Neural cell (in vitro differentiated cells): ENCODE measurements at regions not wholly inside any gene's neighbourhood (a gene's known extent, or its start where the extent isn't known, plus 50 kb on each side); places are given as distances from the start of the nearest gene placed in this dataset.

Source experiments
- H2AFZ ChIP-seq: fragments of 200-600, 300-800 bp; sonication (generic), shearing (Covaris generic); 2 replicates; pipeline ENCODE4 v1.6.0; 2014; ENCODE audit warnings: low read depth, mild to moderate bottlenecking, antibody characterized with exemption, low read length, moderate library complexity
- H3F3A ChIP-seq: fragments of 200-600 bp; shearing (Covaris generic); 2 replicates; pipeline ENCODE4 v1.6.1; 2016; ENCODE audit warnings: mild to moderate bottlenecking, moderate library complexity, mixed read lengths, antibody characterized with exemption, low read length; ENCODE audit not compliant: insufficient read depth, poor library complexity, severe bottlenecking
- H3K27ac ChIP-seq: fragments of 200-600, 300-800 bp; sonication (generic), shearing (Covaris generic); 2 replicates; pipeline ENCODE4 v1.5.1; 2014; ENCODE audit warnings: mild to moderate bottlenecking, low read length, moderate library complexity
- H3K27me3 ChIP-seq: fragments of 300-800, 200-600 bp; sonication (generic), shearing (Covaris generic); 2 replicates; pipeline ENCODE4 v1.6.0; 2014; ENCODE audit warnings: mild to moderate bottlenecking, low read depth, low read length, moderate library complexity; ENCODE audit not compliant: insufficient read depth
- H3K36me3 ChIP-seq: fragments of 300-800, 200-600 bp; sonication (generic), shearing (Covaris generic); 2 replicates; pipeline ENCODE4 v1.5.1; 2014; ENCODE audit warnings: mild to moderate bottlenecking, antibody characterized with exemption, low read length, moderate library complexity; ENCODE audit not compliant: insufficient read depth
- H3K4me2 ChIP-seq: fragments of 300-800, 200-600 bp; sonication (generic), shearing (Covaris generic); 2 replicates; pipeline ENCODE4 v1.6.0; 2014; ENCODE audit warnings: mild to moderate bottlenecking, low read length
- H3K4me3 ChIP-seq: fragments of 300-800, 200-600 bp; sonication (generic), shearing (Covaris generic); 2 replicates; pipeline ENCODE4 v1.5.1; 2014; ENCODE audit warnings: mild to moderate bottlenecking, low read length, moderate library complexity
- H3K79me2 ChIP-seq: fragments of 200-600 bp; shearing (Covaris generic); replicated peaks from 2 replicates; pipeline ENCODE4 v1.6.0; 2014; ENCODE audit warnings: mild to moderate bottlenecking, low read length, moderate library complexity; ENCODE audit not compliant: insufficient read depth
- H3K9ac ChIP-seq: fragments of 300-800, 200-600 bp; sonication (generic), shearing (Covaris generic); 2 replicates; pipeline ENCODE4 v1.6.1; 2016; ENCODE audit warnings: mild to moderate bottlenecking, low read length, mixed read lengths
- H3K9me2 ChIP-seq: fragments of 200-600 bp; shearing (Covaris generic); 2 replicates; pipeline ENCODE4 v1.6.1; 2016; ENCODE audit warnings: mild to moderate bottlenecking, low read length, mixed read lengths; ENCODE audit not compliant: insufficient read depth
- H3K9me3 ChIP-seq: fragments of 200-600, 300-800 bp; sonication (generic), shearing (Covaris generic); 2 replicates; pipeline ENCODE4 v1.6.1; 2016; ENCODE audit warnings: mild to moderate bottlenecking, mixed run types, low read length, moderate library complexity, mixed read lengths
- H4K20me1 ChIP-seq: fragments of 200-600 bp; shearing (Covaris generic); 2 replicates; pipeline ENCODE4 v1.6.1; 2016; ENCODE audit warnings: mild to moderate bottlenecking, mixed run types; ENCODE audit not compliant: insufficient read depth
- CTCF ChIP-seq: fragments of 450-650 bp; IDR thresholded peaks from 2 replicates; pipeline ENCODE4 v1.5.1; 2014; ENCODE audit warnings: antibody characterized with exemption, mild to moderate bottlenecking, moderate library complexity; ENCODE audit not compliant: poor library complexity, severe bottlenecking
- EP300 ChIP-seq: fragments of 450-650 bp; conservative IDR thresholded peaks from 2 replicates; pipeline ENCODE4 v1.6.1; 2014; ENCODE audit warnings: antibody characterized with exemption, mild to moderate bottlenecking, moderate library complexity; ENCODE audit not compliant: poor library complexity, severe bottlenecking
- EZH2 ChIP-seq: fragments of 200-600, 300-800 bp; shearing (Covaris generic), sonication (generic); IDR thresholded peaks from 2 replicates; pipeline ENCODE4 v1.6.1; 2014; ENCODE audit warnings: antibody characterized with exemption, low read length, borderline replicate concordance, mild to moderate bottlenecking; ENCODE audit not compliant: insufficient read depth, poor library complexity, severe bottlenecking
- MXI1 ChIP-seq: fragments of 450-650 bp; conservative IDR thresholded peaks from 2 replicates; pipeline ENCODE4 v1.6.1; 2014; ENCODE audit warnings: antibody characterized with exemption, mild to moderate bottlenecking; ENCODE audit not compliant: poor library complexity, severe bottlenecking
- POLR2AphosphoS5 ChIP-seq: IDR thresholded peaks from 2 replicates; pipeline ENCODE4 v1.6.1; 2012
- RAD21 ChIP-seq: fragments of 450-650 bp; conservative IDR thresholded peaks from 2 replicates; pipeline ENCODE4 v1.6.1; 2014; ENCODE audit warnings: antibody characterized with exemption, mild to moderate bottlenecking, moderate library complexity
- REST ChIP-seq: IDR thresholded peaks from 2 replicates; pipeline ENCODE4 v1.6.1; 2012; ENCODE audit warnings: borderline replicate concordance
- SMC3 ChIP-seq: fragments of 450-650 bp; conservative IDR thresholded peaks from 2 replicates; pipeline ENCODE4 v1.6.1; 2014; ENCODE audit warnings: antibody characterized with exemption, mild to moderate bottlenecking, moderate library complexity; ENCODE audit not compliant: poor library complexity
- TAF1 ChIP-seq: IDR thresholded peaks from 2 replicates; pipeline ENCODE4 v1.6.1; 2012; ENCODE audit warnings: low read depth

GRCh38 chr12:116478243-116478773, 80.9 kb upstream of the MAP1LC3B2 start:
- H3F3A ChIP-seq, result no peaks in the 10 kb centered on the region
- no peak overlapping the region for H3K27ac ChIP-seq
- no peak for TF ChIP-seq TAF1
- no peak for TF ChIP-seq SMC3
- no peak for TF ChIP-seq EZH2
- TF ChIP-seq MXI1, result no peak
- TF ChIP-seq REST, result no peak
- H2AFZ ChIP-seq, result no peak overlapping the region
- H3K79me2 ChIP-seq, result no peaks in the 10 kb centered on the region
- no peaks in the 10 kb centered on the region for H3K27me3 ChIP-seq
- H3K9ac ChIP-seq, result no peak overlapping the region
- no peaks in the 10 kb centered on the region for H3K9me3 ChIP-seq
- H3K4me2 ChIP-seq, result no peak overlapping the region
- no peak overlapping the region for H3K4me3 ChIP-seq
- no peaks in the 10 kb centered on the region for H3K36me3 ChIP-seq
- no peaks in the 10 kb centered on the region for H3K9me2 ChIP-seq
- H4K20me1 ChIP-seq, result no peaks in the 10 kb centered on the region

- Histone ChIP-seq H3K27ac (no peak overlapping the region), H3K79me2 (no peaks in the 10 kb centered on the region), H2AFZ (no peak overlapping the region), H3K4me2 (no peak overlapping the region), H3K9me3 (no peaks in the 10 kb centered on the region), H3K9ac (no peak overlapping the region), H3K9me2 (no peaks in the 10 kb centered on the region), H3F3A (no peaks in the 10 kb centered on the region), H3K36me3 (no peaks in the 10 kb centered on the region), H3K27me3 (no peaks in the 10 kb centered on the region), H3K4me3 (no peak overlapping the region), H4K20me1 (no peaks in the 10 kb centered on the region)
- TF ChIP-seq CTCF (no peak), SMC3 (no peak), TAF1 (no peak), EP300 (no peak), POLR2AphosphoS5 (no peak), RAD21 (no peak), MXI1 (no peak), EZH2 (no peak), REST (no peak)
Observed at GRCh38 chr12:116480210-116480810, 78.9 kb upstream of the MAP1LC3B2 start.
